HuH-7 (cell line): ENCODE measurements at regions not wholly inside any gene's neighbourhood (a gene's known extent, or its start where the extent isn't known, plus 50 kb on each side); places are given as distances from the start of the nearest gene placed in this dataset.

Source experiments
- DNase-seq: peaks from one replicate; pipeline ENCODE4 v3.0.0; 2011; ENCODE audit warnings: low spot score

- DNase-seq = no peak
These were observed 145.3 kb upstream of the ADAMTS5 start for GRCh38 chr21:27112186-27112585.

- no peak for DNase-seq
These were observed 144.1 kb upstream of the ADAMTS5 start for GRCh38 chr21:27110956-27111355.

DNA sequence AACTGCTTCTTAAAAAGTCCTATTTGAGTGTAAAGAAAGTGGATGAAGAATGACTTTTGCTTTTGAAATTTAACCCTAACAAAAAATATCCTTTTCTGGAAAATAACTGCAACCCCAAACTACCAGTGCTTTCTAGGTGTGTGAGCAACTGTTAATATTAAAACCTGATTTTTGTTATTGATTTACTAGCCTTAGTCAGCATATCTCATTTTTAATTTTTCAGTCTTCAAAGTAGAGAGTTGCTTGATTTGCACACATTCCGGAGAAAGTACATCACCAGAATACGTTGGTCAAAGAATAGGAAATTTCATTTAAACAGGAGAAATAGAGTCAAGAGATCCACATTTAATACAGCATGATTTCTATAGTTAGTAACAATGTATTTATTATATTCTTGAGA lies 141.8 kb upstream of the ADAMTS5 start:
- no peak for DNase-seq

- no peak for DNase-seq
These were observed 141.3 kb upstream of the ADAMTS5 start for GRCh38 chr21:27108228-27108627.

DNA sequence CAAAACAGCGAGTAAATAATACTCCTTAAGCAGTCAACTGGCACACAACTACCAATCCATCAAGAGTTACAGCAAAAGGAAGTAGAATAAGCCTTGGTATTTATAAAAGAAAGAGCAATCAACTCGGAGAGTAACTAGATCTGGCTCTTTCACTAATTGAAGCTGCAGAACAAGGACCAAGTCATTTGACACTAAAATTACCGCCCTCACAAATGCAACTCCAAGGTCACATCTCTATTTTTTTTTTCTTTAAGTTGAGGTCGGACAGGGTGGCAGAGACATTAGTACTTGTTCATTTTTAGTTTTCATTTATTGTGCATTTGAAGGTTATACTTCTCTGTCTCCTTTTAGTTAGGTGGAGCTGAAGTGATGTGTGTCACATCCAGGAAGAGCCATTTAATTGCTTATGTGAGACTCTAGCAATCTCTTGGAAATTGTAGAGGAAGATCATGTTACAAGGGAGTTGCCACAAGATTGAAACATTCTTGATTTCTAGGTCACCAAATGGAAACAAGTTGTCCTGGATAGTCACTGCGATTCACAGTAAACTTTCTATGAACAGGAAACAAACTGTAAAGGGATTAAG lies 138.1 kb upstream of the ADAMTS5 start:
- DNase-seq = no peak

GRCh38 chr21:27103768-27104167 lies 136.9 kb upstream of the ADAMTS5 start:
- no peak for DNase-seq

GRCh38 chr21:27101523-27101922 lies 134.6 kb upstream of the ADAMTS5 start:
- DNase-seq = no peak

DNA sequence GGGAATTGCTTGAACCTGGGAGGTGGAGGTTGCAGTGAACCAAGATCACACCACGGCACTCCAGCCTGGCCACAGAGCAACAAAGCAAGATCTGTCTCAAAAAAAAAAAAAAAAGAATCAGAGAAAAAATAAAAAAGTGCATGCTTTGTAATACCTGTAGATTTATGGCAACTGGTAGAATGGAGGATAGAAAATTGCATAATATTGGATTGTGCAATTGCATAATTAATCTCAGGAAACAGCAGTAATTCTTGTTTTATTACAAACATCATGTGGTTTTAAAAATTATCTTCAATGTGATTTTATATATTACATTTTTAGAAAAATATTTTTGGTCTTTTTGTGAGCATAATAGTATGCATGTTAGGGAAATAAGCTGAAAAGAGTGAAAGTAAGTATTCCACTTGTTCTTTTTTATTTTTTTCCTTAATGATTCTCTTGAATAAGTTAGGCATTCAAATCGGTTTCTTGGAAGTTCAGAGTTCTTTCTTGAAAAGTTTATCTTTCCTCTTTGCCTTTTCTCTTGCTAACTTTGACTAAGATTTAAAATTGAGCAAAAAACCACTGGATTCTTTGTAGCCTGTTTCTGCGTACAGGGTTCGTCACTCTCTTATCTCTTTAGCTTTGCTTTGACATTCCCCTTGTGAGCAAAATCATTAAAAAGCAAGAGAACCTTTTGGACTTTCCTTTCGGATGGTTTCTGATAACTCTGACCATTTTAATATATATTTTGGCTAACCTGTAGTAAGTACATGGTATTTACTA lies 127.5 kb upstream of the ADAMTS5 start:
- DNase-seq = no peak

DNA sequence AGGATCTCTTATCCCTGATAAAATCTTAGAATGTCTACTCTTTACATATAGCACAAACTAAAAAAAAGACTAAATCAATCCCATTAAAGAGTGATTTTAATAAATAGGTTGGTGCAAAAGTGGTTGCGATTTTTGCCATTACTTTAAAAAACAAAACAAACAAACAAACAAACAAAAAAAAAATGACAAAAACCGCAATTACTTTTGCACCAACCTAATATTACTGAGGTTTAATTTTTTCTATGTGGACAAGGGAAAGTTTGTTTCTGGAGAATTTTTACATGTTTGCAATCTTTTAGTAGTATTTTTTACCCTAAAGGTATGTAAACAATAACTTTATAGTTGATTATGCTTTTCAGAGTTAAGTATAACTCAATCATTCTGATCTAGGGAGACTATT lies 119.7 kb upstream of the ADAMTS5 start:
- DNase-seq = no peak

DNA sequence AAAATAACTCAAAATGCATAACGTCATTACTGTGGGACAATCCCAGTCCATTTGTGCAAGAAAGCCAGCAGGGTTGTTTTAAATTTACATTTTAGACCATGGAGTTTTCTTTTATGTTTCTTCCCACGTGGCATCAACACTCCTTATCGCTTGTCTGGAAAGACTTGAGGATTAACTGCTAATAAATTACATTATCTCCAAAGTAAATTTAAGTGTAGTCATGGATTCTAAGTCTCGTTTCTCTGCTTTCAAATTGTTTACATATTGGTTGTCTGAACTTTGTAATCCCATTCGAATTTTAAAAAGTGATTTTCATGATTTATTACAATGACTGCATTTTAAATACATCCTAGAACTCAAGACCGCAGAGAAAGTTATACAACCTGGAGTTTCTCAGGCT lies 119.3 kb upstream of the ADAMTS5 start:
- DNase-seq = no peak

GRCh38 chr21:27085387-27085786 lies 118.5 kb upstream of the ADAMTS5 start:
- no peak for DNase-seq

GRCh38 chr21:27083144-27083543 lies 116.3 kb upstream of the ADAMTS5 start:
- no peak for DNase-seq

DNA sequence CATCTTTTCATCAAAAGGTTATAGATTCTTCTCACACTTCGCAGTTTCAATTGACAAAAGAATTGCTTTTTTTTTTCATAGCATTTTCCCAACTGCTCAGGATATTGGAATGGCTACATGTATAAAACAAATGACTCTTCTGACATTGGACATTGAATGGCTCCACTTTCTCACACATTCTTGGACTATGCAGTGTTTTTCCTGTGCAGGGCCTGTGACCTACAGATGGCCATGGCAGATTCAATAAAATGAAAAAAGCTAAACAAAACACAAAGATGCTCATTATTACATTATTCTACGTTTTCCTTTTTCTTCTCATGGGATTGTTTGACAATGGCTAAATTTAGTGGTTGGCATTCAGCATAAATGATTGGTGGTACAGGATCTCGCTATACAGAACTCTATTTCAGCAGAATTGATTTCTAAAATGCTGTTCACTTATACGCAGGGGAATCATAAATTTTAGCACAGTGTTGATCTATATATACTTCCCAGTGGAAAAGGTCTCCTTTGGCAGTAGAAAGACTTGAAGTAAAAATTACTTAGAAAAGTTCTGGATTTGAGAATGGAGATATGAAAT lies 115.6 kb upstream of the ADAMTS5 start:
- DNase-seq = no peak

DNA sequence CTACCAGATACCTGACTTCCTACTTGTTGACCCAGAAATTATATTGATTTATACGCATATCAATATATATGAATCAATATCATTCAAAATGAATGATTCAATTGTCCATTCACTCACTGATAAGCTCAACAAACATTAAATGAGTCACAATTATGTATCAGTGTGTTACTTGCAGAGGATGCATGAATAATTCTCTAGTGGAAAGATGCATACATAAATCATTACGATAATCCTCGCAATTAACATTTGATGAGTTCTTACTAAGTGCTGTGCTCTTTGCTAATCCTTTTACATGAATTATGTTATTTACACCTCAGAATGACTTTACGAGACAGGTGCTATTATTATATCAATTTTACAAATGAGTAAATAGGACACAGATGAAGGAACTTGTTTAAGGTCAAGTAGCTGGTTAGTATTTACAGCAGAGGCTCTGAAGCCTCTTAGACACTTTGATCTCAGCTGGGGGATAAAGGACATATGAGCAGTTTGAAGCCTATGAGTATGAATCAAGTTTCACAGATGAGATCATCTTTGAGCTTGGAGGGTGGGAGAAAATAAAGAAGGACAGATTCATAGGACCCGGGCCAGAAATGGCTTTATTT lies 112.8 kb upstream of the ADAMTS5 start:
- DNase-seq = no peak

GRCh38 chr21:27078915-27079314 lies 112.0 kb upstream of the ADAMTS5 start:
- no peak for DNase-seq

DNA sequence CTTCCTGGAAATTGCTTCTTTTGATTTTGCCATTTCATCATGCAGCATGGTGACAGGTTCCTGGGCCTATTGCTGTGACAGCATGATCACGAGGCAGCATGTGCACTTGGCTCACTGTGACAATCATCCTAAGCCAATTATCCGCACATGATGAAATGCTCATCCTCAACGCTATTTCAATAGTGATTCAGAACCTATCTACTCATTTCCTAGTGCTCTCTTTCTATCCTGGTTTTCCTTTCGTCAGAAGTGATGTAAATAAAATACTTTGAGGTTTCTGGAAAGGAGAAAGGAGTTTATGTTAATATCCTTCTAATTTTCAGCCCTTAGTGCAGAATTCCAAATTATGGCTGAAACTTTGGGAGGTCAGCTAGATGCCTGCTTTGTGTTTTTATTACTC lies 110.6 kb upstream of the ADAMTS5 start:
- no peak for DNase-seq

GRCh38 chr21:27076025-27076424 lies 109.1 kb upstream of the ADAMTS5 start:
- DNase-seq = no peak

GRCh38 chr21:27070861-27071670 lies 104.2 kb upstream of the ADAMTS5 start:
- no peak for DNase-seq

- no peak for DNase-seq
These were observed 101.9 kb upstream of the ADAMTS5 start for GRCh38 chr21:27068811-27069210.

DNA sequence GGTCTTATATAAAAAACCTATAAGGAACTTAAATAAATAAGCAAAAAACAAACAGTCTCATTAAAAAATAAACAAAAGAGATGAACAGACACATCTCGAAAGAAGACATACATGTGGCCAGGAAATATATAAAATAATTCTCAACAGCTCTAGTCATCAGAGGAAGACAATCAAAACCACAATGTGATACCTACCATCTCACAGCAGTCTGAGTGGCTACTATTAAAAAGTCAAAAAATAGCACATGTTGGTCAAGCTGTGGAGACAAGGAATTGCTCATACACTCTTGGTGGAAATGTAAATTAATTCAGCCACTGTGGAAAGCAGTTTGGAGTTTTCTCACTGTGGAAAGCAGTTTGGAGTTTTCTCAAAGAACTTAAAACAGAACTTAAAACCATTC lies 100.3 kb upstream of the ADAMTS5 start:
- no peak for DNase-seq

DNA sequence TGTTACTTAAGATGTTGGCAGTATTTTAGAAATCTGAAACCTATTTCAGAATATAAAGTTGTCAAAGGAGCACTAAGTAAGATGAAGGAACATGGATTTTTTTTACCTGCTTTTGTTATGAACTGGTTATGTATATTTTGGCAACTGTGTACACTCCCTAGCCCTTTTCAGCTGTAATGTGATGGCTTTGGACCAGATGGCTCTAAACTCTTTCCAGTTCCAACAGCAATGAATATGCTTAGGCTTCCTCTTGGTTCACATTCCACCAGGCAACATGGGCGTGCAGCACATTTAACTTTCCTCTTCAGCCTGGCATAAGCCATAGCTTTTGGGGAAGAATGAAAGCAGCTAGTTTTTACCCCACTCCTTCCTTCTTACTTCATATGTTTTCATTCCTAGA lies 95.6 kb upstream of the ADAMTS5 start:
- no peak for DNase-seq

GRCh38 chr21:27061770-27062169 lies 94.9 kb upstream of the ADAMTS5 start:
- DNase-seq = no peak
